Mesendoderm (in vitro differentiated cells): ENCODE measurements at regions not wholly inside any gene's neighbourhood (a gene's known extent, or its start where the extent isn't known, plus 50 kb on each side); places are given as distances from the start of the nearest gene placed in this dataset.

ENCODE experiments used
- DNase-seq: peaks from one replicate; pipeline ENCODE4 v3.0.0; 2013
- H2AK5ac ChIP-seq: 2 replicates; pipeline ENCODE4 v1.6.1; 2013; ENCODE audit warnings: low read length, inconsistent platforms
- H2BK120ac ChIP-seq: 2 replicates; pipeline ENCODE4 v1.6.1; 2013; ENCODE audit warnings: low read depth, mild to moderate bottlenecking, low read length, moderate library complexity, mixed read lengths
- H2BK15ac ChIP-seq: replicated peaks from 2 replicates; pipeline ENCODE4 v1.6.1; 2013; ENCODE audit warnings: low read depth, mild to moderate bottlenecking, moderate library complexity
- H2BK5ac ChIP-seq: 2 replicates; pipeline ENCODE4 v1.6.1; 2013; ENCODE audit warnings: low read length, inconsistent platforms
- H3K18ac ChIP-seq: 2 replicates; pipeline ENCODE4 v1.6.1; 2013; ENCODE audit warnings: mild to moderate bottlenecking, low read length, mixed read lengths
- H3K23ac ChIP-seq: one replicate; pipeline ENCODE4 v1.6.1; 2013; ENCODE audit warnings: low read length
- H3K27ac ChIP-seq: 2 replicates; pipeline ENCODE4 v1.5.1; 2013; ENCODE audit warnings: low read depth, mild to moderate bottlenecking, inconsistent platforms, low read length, moderate library complexity
- H3K27me3 ChIP-seq: 2 replicates; pipeline ENCODE4 v1.6.1; 2013; ENCODE audit warnings: low read length, control low read depth, mild to moderate bottlenecking, inconsistent platforms; ENCODE audit not compliant: insufficient read depth, poor library complexity
- H3K36me3 ChIP-seq: 2 replicates; pipeline ENCODE4 v1.6.1; 2013; ENCODE audit warnings: low read length, inconsistent platforms; ENCODE audit not compliant: control insufficient read depth, insufficient read depth
- H3K4ac ChIP-seq: one replicate; pipeline ENCODE4 v1.6.1; 2013; ENCODE audit warnings: low read depth, mild to moderate bottlenecking, low read length, moderate library complexity
- H3K4me1 ChIP-seq: 2 replicates; pipeline ENCODE4 v1.6.1; 2013; ENCODE audit warnings: low read depth, low read length, inconsistent platforms; ENCODE audit not compliant: control insufficient read depth
- H3K4me2 ChIP-seq: 2 replicates; pipeline ENCODE4 v1.6.1; 2013; ENCODE audit warnings: low read length
- H3K4me3 ChIP-seq: 2 replicates; pipeline ENCODE4 v1.5.1; 2013; ENCODE audit warnings: mild to moderate bottlenecking, low read length
- H3K56ac ChIP-seq: one replicate; pipeline ENCODE4 v1.6.1; 2013; ENCODE audit warnings: low read length
- H3K79me1 ChIP-seq: 2 replicates; pipeline ENCODE4 v1.6.1; 2013; ENCODE audit warnings: low read length, inconsistent platforms
- H3K79me2 ChIP-seq: 2 replicates; pipeline ENCODE4 v1.6.1; 2013; ENCODE audit warnings: mild to moderate bottlenecking, low read length; ENCODE audit not compliant: control insufficient read depth, insufficient read depth
- H3K9ac ChIP-seq: 2 replicates; pipeline ENCODE4 v1.6.1; 2013; ENCODE audit warnings: low read length, inconsistent platforms
- H4K5ac ChIP-seq: one replicate; pipeline ENCODE4 v1.6.1; 2013; ENCODE audit warnings: low read length
- H4K8ac ChIP-seq: one replicate; pipeline ENCODE4 v1.6.1; 2013; ENCODE audit warnings: low read depth, mild to moderate bottlenecking, control low read depth, low read length, moderate library complexity
- WGBS: extraction: QIAGEN DNeasy Blood & Tissue Kit; methylation state at CpG from one replicate; pipeline ENCODE4 v1.1.7; 2013; ENCODE audit warnings: low lambda C conversion rate, missing lambda C conversion rate; ENCODE audit not compliant: insufficient coverage; ENCODE audit errors: extremely low coverage; 5-methylcytosine and 5-hydroxymethylcytosine counted together

- Histone ChIP-seq H3K4me3 (no peak overlapping the region), H3K36me3 (no peaks in the 10 kb centered on the region), H4K5ac (no peak overlapping the region), H3K79me1 (no peaks in the 10 kb centered on the region), H3K9ac (no peak overlapping the region), H2BK5ac (no peak overlapping the region), H3K23ac (no peak overlapping the region), H3K56ac (no peak overlapping the region), H4K8ac (no peak overlapping the region), H3K4ac (no peak overlapping the region), H3K27ac (no peak overlapping the region), H3K27me3 (no peaks in the 10 kb centered on the region), H2BK120ac (no peak overlapping the region), H3K4me1 (no peaks in the 10 kb centered on the region), H2AK5ac (no peak overlapping the region), H3K4me2 (no peak overlapping the region), H3K18ac (no peak overlapping the region), H3K79me2 (no peaks in the 10 kb centered on the region), H2BK15ac (no peak overlapping the region)
- no CpG with 5 or more reads among the region's 5 CpGs for WGBS
- DNase-seq: no peak
These were observed 1006.5 kb downstream of the KCNMA1 start for GRCh38 chr10:76631036-76631670.

- Histone ChIP-seq H3K9ac (no peak overlapping the region), H3K79me2 (no peaks in the 10 kb centered on the region), H3K36me3 (no peaks in the 10 kb centered on the region), H3K79me1 (no peaks in the 10 kb centered on the region), H4K5ac (no peak overlapping the region), H2BK120ac (no peak overlapping the region), H2BK5ac (no peak overlapping the region), H3K27ac (no peak overlapping the region), H3K27me3 (no peaks in the 10 kb centered on the region), H3K18ac (no peak overlapping the region), H4K8ac (no peak overlapping the region), H3K56ac (no peak overlapping the region), H2BK15ac (no peak overlapping the region), H3K4me3 (no peak overlapping the region), H2AK5ac (no peak overlapping the region), H3K4ac (no peak overlapping the region), H3K4me2 (no peak overlapping the region), H3K4me1 (no peaks in the 10 kb centered on the region), H3K23ac (no peak overlapping the region)
- DNase-seq: no peak
- WGBS: no CpG with 5 or more reads among the region's 1 CpG
These were observed 1008.8 kb downstream of the KCNMA1 start for GRCh38 chr10:76628801-76629200.

DNA sequence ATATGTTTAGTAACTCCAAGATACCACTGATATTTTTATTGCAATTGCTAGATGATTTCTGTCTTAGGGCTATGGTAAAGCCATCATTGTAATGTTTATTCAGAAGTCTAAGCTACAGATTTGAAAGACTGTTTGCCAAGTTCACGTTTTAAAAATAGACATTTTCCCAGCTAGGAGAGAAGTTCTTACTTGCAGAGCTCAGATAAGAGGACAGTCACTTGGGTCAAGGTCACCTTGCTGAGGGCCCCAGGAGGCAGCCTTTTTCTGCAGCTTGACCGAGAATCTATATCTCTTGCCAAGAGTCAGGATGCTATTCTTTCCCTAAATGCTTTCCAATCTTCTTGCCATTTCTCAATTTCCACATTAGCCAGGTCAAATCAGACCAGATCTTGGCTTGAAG is 1011.2 kb downstream of the KCNMA1 start:
- no peak overlapping the region for H3K27ac ChIP-seq
- no peaks in the 10 kb centered on the region for H3K79me1 ChIP-seq
- H3K79me2 ChIP-seq: no peaks in the 10 kb centered on the region
- H3K23ac ChIP-seq: no peak overlapping the region
- H3K56ac ChIP-seq: no peak overlapping the region
- no peak overlapping the region for H3K4me2 ChIP-seq
- H3K9ac ChIP-seq: no peak overlapping the region
- H2BK120ac ChIP-seq: no peak overlapping the region
- H3K4me3 ChIP-seq: no peak overlapping the region
- no peaks in the 10 kb centered on the region for H3K4me1 ChIP-seq
- no peak overlapping the region for H2BK15ac ChIP-seq
- no peak overlapping the region for H4K5ac ChIP-seq
- DNase-seq: no peak
- no peak overlapping the region for H4K8ac ChIP-seq
- no peak overlapping the region for H2AK5ac ChIP-seq
- no CpG with 5 or more reads among the region's 2 CpGs for WGBS
- no peak overlapping the region for H3K18ac ChIP-seq
- H3K27me3 ChIP-seq: no peaks in the 10 kb centered on the region
- H2BK5ac ChIP-seq: no peak overlapping the region
- H3K36me3 ChIP-seq: no peaks in the 10 kb centered on the region
- H3K4ac ChIP-seq: no peak overlapping the region

GRCh38 chr10:76624470-76624869 is 1013.1 kb downstream of the KCNMA1 start:
- Histone ChIP-seq H3K4me3 (no peak overlapping the region), H3K27ac (no peak overlapping the region), H3K79me2 (no peaks in the 10 kb centered on the region), H2BK15ac (no peak overlapping the region), H2BK120ac (no peak overlapping the region), H3K27me3 (no peaks in the 10 kb centered on the region), H3K36me3 (no peaks in the 10 kb centered on the region), H3K4me2 (no peak overlapping the region), H3K18ac (no peak overlapping the region), H3K23ac (no peak overlapping the region), H4K5ac (no peak overlapping the region), H4K8ac (no peak overlapping the region), H3K56ac (no peak overlapping the region), H2BK5ac (no peak overlapping the region), H3K4ac (no peak overlapping the region), H3K4me1 (no peaks in the 10 kb centered on the region), H2AK5ac (no peak overlapping the region), H3K9ac (no peak overlapping the region), H3K79me1 (no peaks in the 10 kb centered on the region)
- WGBS: no CpG with 5 or more reads among the region's 6 CpGs
- no peak for DNase-seq

DNA sequence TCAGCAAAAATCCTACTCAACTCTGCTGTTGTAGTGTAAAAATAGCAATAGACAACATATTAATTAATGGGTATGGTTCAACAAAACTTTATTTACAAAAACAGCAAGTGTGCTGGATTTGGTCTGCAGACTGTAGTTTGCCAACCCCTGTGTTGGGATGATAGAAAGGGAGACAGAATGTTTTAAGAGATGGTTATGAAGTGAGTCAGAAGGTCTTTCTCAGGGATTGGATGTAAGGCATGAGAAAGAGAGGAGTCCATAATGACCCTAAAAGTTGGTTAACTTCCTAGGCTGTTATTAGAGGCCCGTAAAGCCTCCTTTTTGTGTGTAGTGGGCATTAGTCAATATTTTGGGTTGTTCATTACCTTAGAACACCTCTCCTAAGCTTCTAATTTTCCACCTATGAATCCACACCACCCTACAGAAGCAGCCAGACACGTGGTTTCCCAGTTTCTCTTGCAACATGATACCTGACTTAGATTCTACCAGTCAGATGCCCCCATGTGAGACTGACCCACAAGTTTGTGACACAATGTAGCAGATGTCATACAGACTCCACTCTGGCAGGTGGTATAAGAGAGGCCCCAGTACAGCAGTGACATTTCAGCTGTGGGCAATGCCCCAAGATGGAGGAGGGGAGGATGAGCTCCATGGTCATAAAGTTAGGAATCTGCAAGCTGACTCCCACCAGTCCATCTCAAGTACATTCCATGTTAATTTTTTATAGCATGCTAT is 1015.6 kb downstream of the KCNMA1 start:
- Histone ChIP-seq H3K4me2 (no peak overlapping the region), H4K5ac (no peak overlapping the region), H3K27me3 (no peaks in the 10 kb centered on the region), H2BK5ac (no peak overlapping the region), H3K56ac (no peak overlapping the region), H3K79me2 (no peaks in the 10 kb centered on the region), H2BK15ac (no peak overlapping the region), H3K4me3 (no peak overlapping the region), H4K8ac (no peak overlapping the region), H3K27ac (no peak overlapping the region), H3K4me1 (no peaks in the 10 kb centered on the region), H2BK120ac (no peak overlapping the region), H3K36me3 (no peaks in the 10 kb centered on the region), H3K4ac (no peak overlapping the region), H2AK5ac (no peak overlapping the region), H3K23ac (no peak overlapping the region), H3K9ac (no peak overlapping the region), H3K18ac (no peak overlapping the region), H3K79me1 (no peaks in the 10 kb centered on the region)
- WGBS: no CpG with 5 or more reads among the region's 2 CpGs
- DNase-seq: no peak

DNA sequence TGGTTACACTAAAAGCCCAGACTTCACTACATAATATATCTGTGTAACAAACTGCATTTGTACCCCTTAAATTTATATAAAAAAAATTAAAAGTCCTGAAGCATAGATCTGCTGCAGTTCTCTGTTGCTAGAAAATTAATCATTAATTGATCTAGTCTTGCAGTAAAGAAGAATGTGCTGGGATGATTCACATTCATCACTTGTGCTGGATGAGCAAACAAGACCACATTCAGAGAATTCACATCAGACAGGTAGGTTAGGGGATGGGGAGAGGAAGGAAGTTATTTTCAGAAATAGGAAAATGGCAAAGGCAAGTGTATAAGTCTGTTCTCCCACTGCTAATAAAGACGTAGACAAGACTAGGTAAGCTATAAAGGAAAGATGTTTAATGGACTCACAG is 1019.0 kb downstream of the KCNMA1 start:
- Histone ChIP-seq H3K27me3 (no peaks in the 10 kb centered on the region), H2BK5ac (no peak overlapping the region), H4K5ac (no peak overlapping the region), H2BK15ac (no peak overlapping the region), H3K4me2 (no peak overlapping the region), H3K4ac (no peak overlapping the region), H3K9ac (no peak overlapping the region), H3K79me1 (no peaks in the 10 kb centered on the region), H3K4me1 (no peaks in the 10 kb centered on the region), H2AK5ac (no peak overlapping the region), H3K36me3 (no peaks in the 10 kb centered on the region), H3K56ac (no peak overlapping the region), H3K23ac (no peak overlapping the region), H3K18ac (no peak overlapping the region), H4K8ac (no peak overlapping the region), H2BK120ac (no peak overlapping the region), H3K27ac (no peak overlapping the region), H3K4me3 (no peak overlapping the region), H3K79me2 (no peaks in the 10 kb centered on the region)
- no peak for DNase-seq
- WGBS: no CpG with 5 or more reads among the region's 1 CpG
